GM12865 (cell line): ENCODE measurements at regions not wholly inside any gene's neighbourhood (a gene's known extent, or its start where the extent isn't known, plus 50 kb on each side); places are given as distances from the start of the nearest gene placed in this dataset.

ENCODE experiments used
- DNase-seq: peaks from one replicate; pipeline ENCODE4 v3.0.0; 2010; ENCODE audit warnings: low read depth
- H3K4me3 ChIP-seq: 2 replicates; pipeline ENCODE4 v1.5.1; 2011; ENCODE audit warnings: mild to moderate bottlenecking, low read depth, low read length, control low read depth
- TF ChIP-seq, protein P1 (sequence below): IDR thresholded peaks from 2 replicates; pipeline ENCODE4 v1.5.1; 2011; ENCODE audit warnings: low read length, control low read depth, low read depth, inconsistent platforms; ENCODE audit not compliant: insufficient read depth; ENCODE audit errors: missing control alignments

DNA sequence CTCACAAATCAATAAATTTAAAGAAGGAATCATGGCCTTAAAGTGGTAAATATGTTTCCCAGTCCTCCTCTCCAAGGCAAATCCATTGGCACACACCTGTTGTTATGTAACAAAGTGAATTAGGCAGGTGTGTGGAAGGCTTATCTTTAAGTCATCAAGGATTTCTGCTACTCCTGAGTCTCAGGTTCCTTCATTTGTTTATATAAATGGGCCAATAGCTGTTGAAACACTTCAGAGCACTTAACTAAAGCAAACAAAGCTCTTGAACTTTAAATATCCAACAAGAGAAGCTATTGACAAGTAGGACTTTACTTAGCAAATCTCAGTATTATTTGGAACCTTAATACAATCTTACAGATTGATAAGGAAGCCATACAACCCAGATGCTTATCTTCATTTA lies 99.3 kb upstream of the ESRRG start:
- H3K4me3 ChIP-seq = no peak overlapping the region
- DNase-seq = no peak
- TF ChIP-seq, protein P1, sequence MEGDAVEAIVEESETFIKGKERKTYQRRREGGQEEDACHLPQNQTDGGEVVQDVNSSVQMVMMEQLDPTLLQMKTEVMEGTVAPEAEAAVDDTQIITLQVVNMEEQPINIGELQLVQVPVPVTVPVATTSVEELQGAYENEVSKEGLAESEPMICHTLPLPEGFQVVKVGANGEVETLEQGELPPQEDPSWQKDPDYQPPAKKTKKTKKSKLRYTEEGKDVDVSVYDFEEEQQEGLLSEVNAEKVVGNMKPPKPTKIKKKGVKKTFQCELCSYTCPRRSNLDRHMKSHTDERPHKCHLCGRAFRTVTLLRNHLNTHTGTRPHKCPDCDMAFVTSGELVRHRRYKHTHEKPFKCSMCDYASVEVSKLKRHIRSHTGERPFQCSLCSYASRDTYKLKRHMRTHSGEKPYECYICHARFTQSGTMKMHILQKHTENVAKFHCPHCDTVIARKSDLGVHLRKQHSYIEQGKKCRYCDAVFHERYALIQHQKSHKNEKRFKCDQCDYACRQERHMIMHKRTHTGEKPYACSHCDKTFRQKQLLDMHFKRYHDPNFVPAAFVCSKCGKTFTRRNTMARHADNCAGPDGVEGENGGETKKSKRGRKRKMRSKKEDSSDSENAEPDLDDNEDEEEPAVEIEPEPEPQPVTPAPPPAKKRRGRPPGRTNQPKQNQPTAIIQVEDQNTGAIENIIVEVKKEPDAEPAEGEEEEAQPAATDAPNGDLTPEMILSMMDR = no peak

DNA sequence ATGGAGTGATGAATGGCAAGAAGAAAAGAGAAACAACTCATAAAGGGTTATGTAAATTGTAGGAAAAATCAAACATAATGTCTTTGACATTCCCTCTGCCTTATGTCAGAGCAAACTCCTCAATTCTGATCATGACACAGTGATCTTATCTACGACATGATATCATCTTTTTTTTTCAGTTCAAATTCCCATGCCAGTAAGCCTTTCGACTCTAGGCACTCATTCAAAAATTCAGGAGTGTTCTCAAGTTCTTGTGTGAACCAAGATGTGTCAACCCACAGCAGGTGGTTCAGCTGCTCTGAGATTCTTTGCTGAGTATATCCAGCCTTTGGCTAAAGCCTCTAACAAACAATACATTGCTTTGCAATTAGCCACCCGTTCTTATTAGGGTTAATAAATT lies 97.1 kb upstream of the ESRRG start:
- no peak for DNase-seq
- H3K4me3 ChIP-seq = no peak overlapping the region
- TF ChIP-seq, protein P1 = no peak

DNA sequence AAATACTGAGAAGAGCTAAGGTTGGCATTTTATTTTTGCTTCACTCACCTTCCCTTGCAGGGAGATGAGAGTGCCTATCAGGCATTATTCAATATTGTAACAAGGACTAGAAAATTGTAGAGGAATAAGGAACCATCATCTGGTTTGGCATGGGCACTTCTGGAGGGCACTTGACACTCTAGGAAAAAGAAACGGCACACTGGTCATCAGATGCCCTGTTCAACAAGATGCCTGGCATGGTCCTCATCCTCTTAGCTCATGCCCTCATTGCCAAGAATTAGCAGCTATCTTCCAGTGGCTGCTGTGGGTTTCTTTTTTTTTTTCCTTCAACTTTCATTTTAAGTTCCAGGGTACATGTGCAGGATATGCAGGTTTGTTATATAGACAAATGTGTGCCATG lies 95.1 kb upstream of the ESRRG start:
- DNase-seq = no peak
- TF ChIP-seq, protein P1 = no peak
- no peak overlapping the region for H3K4me3 ChIP-seq

DNA sequence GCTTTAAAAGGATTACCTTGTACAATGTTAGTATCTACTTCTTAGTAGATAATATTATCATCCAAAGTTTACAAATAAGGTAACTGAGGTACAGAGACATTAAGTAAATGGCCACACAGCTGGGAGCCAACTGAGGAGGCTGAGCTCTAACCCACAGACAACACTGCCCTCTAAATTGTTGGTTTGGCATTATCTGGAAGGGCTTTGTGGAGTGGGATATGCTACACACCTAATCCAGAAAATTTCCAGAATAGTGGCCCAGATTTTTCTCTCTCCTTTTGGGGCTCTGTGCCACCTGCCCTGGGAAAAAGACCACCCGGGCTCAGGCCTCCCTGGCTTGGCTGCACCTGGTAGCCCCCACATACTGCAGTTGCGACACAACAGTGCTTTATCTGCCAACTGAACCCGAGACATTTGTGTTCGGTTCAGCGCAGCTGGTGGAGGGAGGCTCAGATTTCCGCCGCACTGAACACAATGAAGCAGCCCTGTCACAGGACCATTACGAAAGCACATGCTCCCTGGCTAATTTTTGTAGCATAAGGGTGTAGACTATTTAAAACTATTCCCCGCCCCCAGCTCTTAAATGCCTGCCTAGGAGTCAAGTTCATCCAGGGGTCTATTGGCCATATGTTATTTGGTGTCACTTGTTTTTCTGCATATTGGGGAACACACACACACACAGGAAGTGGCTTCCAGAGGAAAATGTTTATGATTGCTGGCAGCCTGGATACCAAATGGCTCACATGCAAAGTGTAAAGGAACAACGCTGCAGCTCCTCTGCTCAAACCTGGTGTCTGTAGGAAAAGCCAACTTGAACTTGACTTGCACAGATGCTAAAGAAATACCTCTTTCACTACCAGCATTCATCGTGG lies 92.3 kb upstream of the ESRRG start:
- TF ChIP-seq, protein P1 = no peak
- H3K4me3 ChIP-seq = no peak overlapping the region
- DNase-seq = no peak

DNA sequence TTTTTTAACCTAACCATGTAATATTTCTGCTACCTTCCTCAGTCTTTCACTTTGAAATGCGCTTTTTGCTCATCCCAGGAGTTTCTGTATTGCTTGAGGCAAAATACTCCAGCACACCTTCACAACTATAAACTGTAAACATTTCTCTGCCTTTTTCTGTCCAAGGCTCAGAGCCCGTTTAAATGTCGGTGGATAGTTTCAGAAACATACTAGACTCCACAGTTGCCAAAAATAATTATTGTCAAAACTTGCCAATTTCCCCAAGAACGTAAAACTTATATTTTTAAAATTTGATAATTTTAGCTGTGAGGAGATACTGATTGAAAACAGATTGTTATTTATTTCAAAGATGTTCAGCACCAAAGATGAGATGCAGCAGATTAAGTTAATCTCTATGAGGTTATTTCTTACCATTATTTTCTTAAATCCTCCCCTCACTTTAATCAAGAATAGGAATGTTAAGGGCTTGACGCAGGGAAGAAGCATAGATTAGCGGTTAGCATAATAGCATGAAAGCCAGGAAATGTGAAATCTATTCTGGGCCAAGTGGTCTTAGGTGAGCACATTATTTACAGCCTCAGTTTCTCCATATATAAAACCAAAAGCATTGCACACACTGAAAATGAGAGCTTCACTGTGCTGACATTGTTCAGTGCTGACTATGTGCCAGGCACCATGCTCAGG lies 91.5 kb upstream of the ESRRG start:
- no peak overlapping the region for H3K4me3 ChIP-seq
- DNase-seq = no peak
- TF ChIP-seq, protein P1 = no peak

DNA sequence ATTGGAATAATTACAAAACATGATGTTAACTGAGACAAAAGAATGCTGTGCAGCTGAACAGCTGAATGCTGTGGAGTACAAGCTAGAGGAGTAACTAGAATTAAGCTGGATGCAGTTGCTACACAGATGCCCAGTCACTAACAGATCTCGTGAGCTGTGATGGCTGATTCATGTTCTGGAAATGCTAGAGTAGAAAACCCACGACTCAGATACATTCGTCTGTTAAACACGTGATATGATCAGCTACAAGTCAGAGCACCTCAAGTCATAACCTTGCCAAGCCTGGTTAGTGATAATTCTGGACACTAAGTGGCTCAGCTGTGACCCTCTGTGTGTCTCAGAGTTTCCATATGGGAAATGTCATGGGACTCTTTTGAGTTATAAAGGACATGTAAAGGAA lies 89.7 kb upstream of the ESRRG start:
- TF ChIP-seq, protein P1 = no peak
- no peak overlapping the region for H3K4me3 ChIP-seq
- no peak for DNase-seq
